Activated CD4-positive, alpha-beta T cell treated with anti-CD3 and anti-CD28 coated beads, Interleukin-2, amount 50 U/mL, for 16 hours (primary cell): ENCODE measurements at regions not wholly inside any gene's neighbourhood (a gene's known extent, or its start where the extent isn't known, plus 50 kb on each side); places are given as distances from the start of the nearest gene placed in this dataset.

Experiments
- DNase-seq: peaks from one replicate; pipeline ENCODE4 v3.0.0-alpha.2; 2020

DNA sequence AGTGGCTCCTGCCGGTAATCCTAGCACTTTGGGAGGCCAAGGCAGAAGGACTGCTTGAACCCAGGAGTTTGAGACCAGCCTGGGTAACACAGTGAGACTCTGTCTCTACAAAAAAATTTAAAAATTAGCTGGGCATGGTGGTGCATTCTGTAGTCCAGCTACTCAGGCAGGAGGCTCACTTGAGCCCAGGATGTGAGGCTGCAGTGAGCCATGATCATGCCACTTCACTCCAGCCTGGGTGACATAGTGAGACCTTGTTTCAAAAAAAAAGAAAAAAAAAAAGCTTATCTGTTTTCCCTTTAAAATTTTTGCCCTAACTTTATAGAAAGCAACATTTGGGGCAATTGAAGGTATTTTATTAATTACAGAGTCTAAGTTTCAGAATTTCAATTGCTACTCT is 486.0 kb downstream of the BCAT1 start:
- no peak for DNase-seq

DNA sequence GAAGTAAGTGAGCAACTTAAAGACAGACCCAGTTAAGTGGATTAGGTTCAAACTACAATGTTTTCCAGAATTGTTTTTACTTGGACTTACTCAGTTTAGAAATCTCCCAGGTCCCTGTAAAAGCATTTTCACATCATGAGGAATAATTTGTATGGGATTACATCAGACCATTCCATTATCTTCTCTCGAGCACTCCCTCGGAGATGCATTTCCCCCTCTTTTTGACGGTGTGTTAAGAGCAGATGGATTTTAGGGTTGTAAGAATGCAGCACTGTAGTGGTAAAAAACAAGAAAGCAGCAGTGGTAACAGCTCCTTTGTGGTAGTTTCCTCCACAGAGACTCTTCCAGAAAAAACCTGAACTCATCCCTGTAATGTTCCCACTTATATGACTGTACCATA is 488.4 kb downstream of the BCAT1 start:
- DNase-seq = no peak

DNA sequence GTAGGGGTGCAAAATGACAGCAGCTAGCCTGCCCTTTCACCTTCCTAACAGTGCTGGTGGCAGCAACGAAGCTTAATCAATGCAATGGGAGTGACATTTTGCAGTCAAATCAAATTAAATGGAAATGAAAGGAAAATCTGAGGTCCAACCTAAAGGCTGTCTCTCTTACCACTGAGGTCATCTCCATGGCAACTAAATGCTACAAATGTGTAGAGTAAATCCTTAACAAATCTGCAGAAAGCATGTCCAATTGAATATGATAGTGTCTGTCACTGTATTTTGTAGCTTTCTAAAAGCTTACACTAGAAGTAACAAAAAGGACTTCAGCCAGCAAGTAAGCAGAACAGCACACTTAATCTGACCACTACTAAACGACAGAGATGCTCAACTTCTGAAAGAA is 488.8 kb downstream of the BCAT1 start:
- no peak for DNase-seq

DNA sequence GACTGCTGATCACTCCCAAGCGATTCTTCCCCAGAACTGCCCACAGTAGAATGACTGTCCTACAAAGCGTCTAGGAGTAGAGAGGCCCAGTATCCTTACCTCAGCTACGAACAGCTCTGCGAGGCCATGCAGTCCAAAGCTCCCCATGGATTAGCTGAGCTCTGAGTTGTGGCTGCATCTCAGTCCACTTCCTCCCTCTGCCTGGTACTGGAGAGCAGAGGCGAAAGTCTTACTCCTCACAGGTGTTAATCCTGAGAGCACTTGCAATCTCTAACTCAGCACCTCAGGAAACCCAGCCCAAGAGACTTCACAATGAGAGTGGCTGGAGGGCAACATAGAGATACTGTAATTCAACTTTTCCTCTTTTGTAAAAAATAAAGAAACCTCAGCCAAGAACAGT is 493.1 kb downstream of the BCAT1 start:
- no peak for DNase-seq

DNA sequence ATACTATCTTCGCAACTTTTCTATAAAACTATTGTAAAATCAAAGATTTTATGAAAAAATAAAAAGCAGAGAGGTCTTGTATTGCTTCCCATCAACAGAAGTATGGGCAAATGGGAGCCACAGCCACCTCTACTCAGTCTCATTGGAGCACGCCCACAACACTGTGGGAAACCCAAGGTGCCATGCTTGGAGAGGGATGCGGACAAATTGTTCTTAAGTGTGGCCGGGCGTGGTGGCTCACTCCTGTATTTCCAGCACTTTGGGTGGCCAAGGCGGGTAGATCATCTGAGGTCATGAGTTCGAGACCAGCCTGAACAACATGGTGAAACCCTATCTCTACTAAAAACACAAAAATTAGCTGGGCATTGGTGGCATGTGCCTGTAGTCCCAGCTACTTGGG is 498.2 kb upstream of the SOX5 start:
- DNase-seq = no peak

DNA sequence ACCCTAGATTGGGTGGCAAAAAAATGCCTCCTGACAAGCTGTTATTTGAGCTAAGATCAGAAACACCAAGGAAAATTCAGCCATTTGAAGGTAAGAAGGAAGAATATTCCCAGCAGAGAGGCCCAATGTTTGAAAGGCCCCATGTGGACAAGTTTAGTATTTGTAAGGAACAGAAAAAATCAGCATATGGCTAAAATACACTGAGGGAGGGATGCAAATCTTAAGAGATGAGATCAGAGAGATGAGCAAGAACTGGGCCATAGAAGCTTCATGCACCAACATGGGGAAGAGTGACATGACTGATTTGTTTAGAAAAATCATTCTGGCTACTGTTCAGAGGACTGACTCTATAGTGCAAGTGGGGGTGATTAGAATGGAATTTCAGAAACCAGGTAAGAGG is 496.8 kb upstream of the SOX5 start:
- DNase-seq = no peak

DNA sequence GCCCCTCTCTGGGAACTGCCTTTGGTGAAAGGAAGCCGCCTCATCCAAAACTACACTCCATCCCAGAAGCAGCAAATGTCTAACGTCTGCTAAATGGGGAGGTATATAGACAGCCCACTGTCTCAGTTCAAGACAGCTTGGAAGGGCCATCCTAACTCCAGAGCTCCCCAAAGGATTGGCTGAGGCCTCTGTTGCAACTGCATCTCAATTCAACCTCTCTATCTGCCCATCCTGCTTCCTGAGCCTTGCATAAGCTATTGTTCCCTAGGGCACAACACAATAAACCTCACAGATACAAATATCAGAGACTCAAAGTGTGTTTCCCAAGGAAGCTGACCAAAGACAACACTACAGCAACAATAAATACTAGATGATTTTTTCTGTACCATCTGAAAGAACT is 495.2 kb upstream of the SOX5 start:
- no peak for DNase-seq

DNA sequence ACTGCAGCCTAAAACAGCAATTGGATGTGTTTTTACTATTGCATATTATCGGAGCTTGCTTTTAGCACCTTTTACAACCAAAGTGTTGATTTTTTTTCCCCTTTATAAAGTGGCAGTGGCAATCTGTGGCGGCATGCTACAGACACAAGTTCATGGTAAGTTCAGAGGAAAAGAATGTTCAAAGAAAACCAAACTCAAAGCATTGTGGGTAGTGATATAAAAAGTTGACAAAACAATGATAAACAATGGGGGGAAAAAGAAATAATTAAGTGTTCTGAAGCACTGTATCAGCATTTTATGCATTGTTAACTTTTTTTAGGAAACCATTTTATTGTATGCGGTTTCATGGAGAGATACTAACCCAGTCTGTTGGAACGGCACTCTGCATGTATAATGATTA is 492.0 kb upstream of the SOX5 start:
- DNase-seq = no peak

DNA sequence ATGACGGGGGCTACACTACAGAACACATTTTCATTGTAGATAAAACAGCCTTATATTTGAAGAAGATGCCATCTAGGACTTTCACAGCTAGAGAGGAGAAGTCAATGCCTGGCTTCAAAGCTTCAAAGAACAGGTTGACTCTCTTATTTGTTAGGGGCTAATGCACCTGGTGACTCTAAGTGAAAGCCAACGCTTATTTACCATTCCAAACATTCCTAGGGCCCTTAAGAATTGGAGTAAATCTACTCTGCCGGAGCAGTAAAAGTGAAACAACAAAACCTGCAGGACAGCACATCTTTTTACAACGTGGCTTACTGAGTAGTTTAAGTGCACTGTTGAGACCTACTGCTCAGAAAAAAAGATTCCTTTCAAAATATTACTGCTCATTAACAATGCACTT is 487.2 kb upstream of the SOX5 start:
- DNase-seq = no peak

DNA sequence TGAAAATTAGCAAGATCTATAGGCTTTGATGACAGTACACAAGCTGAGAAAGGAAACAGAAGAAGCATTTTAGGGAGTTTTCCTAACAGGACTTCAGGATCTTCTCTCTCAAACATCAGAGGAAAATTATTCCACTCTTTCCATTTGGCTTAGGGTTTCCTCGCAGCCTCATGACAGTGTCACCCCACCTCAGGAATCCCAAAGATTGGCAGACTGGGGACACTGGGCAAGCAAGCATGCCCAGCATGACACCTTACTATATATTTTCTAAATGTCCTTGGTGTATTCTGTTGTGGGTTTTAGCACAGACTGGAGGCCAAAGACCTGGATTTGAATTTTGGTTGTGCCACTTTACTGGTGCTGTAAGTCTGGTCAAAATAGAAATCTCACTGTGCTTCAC is 482.4 kb upstream of the SOX5 start:
- no peak for DNase-seq

DNA sequence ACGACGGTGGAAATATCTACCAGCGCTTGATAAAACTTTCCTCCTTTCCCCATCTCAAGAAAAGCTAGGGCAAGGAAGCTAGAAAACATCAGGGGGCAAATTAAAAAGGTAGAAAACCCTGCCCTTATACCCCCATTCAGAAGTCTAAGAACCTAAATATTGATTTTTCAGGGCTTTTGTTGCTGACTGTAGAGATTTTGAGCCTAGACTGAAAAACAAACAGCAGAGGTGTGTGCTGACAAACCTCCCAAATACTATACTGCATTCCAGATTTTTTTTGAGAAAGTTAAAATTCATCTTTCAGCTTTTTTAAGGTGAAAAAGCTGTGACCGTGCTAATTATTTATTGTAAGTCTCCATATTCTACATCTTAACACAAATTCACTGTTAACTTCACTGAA is 478.3 kb upstream of the SOX5 start:
- no peak for DNase-seq

DNA sequence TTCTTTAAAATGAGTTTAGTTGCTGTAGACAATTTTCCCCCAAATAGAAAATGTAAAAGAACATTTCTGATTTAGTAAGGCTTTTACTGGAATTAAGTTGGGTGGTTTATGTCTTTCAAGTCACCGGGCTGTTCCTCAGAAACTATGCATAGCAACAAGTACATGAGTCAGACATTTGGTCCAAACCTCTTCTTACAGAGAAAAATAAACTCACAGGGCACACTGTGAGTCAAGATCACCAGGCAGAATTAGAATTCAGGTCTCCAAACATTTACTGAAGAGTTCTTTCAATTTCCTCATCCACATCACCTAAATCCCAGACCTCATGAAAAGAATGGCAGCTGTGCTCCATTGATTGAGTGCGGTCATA is 476.1 kb upstream of the SOX5 start:
- DNase-seq = peak; percentile 6

DNA sequence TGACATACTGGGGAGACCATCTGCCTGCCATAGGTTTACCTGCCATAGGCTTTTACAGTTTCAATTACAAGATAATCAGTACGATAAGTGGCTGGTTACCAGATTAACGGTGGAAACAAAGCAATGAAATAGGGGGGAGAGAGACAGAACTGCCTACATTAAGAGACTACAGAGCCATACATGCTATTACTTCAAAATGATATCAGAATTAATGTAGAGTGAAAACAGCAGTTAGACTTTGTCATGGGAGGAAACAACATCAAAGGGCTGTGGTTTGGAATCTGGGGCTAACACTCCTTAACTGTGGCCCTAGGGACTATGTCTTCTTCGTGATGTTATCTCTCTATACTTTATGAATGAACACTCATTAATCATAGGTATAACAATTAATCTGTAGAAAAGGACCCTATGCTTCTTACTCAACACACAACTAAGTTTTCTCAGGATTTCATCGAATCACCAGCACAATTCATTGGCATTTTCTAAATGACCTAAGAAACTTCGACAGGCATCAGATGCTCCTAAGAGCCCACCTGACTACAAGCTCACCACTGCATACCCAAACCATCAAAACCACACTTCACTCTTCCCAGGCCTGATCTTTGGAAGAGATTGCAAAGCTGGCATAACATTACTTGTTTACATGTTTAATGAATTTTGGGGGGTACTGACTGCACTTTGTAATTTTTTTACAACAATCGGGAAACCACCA is 475.6 kb upstream of the SOX5 start:
- peak; percentile 56 for DNase-seq

DNA sequence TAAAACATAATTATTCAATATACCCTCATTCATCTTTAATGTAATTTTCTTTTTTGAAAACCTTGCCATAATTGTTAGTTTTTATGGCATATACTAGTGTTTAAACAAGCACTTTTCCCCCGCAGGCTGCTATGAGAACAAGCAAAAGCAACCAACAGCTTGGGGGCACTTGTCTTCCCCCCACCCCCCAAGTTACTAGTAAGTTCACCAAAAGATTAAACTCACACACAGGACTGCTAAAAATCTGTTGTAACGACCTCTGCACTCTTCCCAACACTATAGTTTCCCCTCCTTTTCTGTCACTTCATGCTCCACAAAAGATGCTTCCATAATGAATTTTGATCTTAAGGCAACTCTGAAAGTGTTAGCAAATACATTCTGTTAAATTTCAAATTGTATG is 474.9 kb upstream of the SOX5 start:
- no peak for DNase-seq

DNA sequence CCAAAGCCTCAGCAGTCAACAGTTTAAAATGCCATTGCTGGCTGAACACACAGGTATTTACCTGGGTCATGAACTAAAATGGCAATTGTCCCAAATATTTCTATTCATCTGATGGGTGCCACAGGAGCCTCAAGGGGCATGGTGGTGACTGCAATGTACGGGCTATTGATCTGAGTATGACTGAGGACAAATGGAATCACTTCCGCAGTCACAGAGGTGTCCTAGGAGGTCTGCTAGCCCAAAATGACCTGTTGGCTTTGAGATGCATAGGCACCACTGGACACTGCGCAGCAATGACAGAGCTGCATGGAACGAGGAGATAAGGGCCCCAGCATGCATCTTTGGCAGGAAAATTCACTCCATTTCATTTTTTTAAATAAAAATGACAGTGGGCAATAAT is 474.1 kb upstream of the SOX5 start:
- DNase-seq = no peak

DNA sequence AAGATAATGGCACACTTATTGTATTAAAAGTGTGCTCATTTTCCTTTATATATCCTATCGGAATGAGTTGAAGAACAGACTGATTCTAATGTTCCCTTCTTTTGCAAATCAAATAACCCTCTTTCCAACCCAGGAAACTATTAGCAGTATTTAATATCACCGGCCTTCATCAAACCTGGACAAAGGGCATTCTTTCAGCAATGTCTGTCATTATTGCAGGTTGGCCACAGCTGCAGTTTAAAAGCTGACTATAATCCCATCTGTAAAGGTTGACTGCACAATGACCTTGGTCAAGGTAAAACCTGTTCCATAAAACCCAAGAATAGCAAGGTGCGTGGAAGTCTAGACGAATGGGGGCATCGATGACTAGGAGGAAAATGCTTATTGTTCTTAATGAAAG is 472.3 kb upstream of the SOX5 start:
- DNase-seq = no peak

DNA sequence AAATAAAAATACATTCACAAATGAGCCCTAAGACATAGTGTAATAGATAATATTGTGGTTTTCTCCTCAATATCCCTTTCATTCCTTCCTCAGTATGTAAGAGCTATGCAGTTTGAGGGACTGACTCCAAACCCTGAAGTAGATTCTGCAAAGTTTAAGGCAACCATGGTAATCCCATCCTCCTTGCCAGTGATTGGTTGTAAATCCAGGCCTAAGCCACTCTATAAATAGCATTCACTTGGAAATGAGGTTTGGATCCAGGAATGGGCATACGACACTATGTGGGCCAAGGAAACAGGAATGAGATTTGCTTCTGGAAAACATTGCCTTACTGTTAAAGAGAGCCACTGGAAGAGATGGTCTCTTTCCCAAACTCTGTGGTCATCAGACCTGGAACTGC is 468.7 kb upstream of the SOX5 start:
- no peak for DNase-seq

DNA sequence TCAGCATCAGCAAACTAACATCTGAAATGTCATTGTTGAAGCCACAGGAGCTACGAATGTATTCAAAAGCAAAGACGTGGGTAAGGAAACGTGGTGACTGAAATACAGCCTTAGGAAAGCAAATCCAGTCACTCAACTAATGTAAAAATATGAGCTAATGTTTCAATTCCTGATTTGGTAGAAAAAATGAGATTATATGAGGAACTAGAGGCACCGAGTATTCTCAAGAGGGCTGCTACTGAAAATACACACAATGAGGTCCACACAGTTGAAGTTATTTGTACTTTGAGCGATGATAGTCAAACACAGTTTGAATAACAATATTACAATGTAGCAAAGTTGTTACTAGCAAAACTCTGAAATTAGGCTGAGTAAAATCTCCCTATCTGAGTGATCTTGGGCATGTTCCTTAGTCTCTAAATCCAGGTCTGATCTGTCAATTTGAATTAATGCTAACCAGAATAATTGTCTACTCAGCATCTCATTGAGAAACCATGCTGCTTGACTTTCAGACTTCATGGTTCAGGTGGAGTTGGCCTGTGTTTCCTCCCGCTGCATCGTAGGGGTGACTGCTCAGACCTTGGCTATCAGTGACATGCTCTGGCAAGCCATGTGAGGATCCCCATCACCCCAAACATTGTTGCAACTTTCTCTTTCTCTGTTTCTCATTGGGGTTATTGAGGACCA is 467.1 kb upstream of the SOX5 start:
- no peak for DNase-seq

DNA sequence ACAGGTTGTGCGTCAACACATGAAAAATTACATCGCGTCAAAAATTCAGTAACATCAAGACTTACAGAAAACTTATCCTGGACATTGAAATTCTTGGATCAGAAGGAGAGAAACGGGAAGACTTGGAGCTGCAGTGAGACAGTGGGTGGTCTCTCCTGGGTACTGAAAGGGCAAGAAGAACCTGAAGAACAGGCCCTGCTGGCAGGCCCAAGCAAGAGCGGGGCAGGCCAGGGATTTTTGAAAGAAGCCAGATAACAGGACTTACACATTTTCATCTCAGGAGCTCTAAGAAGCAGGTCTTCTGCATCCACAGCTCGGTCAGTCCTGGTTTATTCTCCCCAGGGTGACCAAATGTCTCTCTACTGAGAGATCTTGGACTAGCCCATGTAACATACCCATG is 466.5 kb upstream of the SOX5 start:
- DNase-seq = no peak

DNA sequence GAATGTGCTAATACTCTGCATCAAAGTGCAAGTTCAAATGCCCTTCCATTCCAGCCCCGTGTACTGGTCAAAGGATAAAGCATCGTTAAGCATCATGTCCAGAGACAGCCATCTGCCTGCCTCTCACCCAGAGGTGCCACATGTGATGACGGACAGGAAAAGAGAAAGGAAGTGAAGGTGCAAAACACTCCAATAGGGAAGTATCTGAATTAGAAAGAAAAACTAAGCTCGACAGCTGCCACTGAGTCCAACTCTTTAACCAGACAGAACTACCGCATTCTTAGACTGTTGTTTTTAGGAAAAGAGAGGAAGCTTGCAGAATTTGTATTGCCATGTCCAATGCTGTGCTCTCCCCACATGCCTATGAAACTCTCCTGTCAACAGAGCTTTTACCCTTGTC is 465.0 kb upstream of the SOX5 start:
- no peak for DNase-seq

DNA sequence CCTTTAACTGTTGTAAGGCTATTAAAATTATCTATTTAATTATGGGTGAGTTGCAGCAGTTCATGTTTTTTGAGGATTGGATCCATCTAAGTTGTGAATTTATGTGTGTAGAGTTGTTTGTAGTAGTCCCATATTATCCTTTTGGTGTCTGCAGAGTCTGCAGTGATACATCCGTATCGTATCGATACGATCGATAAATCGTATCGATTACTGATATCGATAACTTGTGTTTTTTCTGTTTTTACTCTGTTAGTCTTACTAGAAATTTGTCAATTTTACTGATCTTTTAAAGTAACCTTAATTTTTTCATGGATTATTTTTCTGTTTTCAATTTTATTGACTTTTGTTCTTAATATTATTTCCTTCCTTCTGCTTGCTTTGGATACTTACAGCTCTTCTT is 462.5 kb upstream of the SOX5 start:
- DNase-seq = no peak

DNA sequence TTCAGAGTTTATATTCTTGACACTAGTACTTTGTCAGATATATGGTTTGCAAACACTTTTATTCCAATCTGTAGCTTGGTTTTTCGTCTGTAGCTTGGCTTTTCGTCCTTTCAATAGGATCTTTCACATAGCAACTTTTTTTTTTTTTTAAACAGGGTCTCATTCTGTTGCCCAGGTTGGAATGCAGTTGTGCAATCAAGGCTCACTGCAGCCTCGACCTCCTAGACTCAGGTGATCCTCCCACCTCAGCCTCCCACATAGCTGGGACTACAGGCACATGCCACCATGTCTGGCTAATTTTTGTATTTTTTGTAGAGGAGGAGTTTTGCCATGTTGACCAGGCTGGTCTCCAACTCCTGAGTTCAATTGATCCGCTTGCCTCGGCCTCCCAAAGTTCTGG is 460.4 kb upstream of the SOX5 start:
- no peak for DNase-seq

DNA sequence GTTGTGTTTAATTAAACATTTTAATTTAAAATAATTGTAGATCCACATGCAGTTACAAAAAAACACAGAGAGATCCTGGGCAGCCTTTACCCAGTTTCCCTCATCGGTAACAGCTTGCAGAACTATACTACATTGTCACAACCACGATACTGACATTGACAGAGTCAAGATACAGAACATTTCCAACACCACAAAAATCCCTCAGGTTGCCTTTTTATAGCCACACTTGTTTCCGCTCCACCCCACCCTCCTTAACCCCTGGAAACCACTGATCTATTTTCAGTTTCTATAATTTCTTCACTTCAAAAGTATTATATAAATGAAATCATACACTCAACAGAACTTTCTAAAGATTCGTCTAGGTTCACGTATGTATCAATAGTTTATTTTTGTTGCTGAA is 458.8 kb upstream of the SOX5 start:
- peak; percentile 18 for DNase-seq

DNA sequence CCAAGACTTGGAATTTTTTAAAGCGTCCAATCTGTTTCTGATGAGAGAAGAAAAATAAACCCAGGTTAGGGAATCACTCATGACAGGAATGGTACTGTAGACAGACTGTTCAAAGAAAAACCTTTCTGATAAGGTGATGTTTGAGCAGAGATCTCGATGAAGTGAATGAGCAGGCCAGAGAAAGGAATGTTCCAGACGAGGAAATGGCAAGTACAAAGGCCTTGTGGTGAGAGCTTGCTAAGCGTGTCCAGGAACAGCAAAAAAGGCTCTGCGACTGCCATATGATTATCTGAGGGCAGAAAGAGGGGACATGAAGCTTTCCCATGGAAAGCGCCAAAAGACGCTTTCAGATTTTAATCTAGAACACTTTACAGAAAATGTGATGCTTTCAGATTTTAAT is 458.4 kb upstream of the SOX5 start:
- no peak for DNase-seq

DNA sequence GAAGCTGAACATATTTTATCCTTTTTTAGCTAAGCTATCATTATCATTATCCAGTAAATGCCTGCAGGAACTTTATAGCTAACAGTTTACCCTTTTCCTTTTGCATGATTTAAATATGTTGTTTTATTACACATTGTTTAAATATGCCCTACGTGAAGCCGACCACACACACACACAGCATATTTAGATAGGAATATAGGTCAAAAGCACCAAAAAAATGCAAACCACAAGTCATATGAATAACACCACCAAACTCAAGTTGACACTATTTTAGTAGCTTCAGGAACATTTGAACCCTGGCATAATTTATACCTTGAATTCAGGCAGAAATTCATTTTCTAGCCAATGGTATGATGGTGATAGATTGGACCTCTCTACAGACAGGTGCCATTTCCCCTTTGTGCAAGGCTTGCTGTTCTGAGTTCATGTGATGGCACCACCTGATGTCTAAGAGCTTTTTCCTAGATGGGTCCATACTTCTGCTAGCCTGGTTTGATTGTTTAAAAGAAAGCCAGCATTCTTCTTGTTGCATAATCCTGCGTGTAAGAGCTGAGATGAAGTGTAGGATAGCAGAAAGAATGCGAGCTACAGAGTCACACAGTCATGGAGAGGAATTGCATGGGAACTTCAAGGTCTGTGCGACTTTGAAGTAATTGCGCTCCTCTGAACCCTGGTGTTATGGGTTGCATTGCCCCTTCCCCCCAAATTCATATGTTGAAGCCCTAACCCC is 454.8 kb upstream of the SOX5 start:
- DNase-seq = no peak
